Ishikawa (cell line): ENCODE measurements at regions not wholly inside any gene's neighbourhood (a gene's known extent, or its start where the extent isn't known, plus 50 kb on each side); places are given as distances from the start of the nearest gene placed in this dataset.

Source experiments
- CREB1 ChIP-seq: IDR thresholded peaks from 2 replicates; pipeline ENCODE4 v1.6.1; 2012; ENCODE audit warnings: low read depth
- EGR1 ChIP-seq: IDR thresholded peaks from 2 replicates; pipeline ENCODE4 v1.6.1; 2012
- EP300 ChIP-seq: IDR thresholded peaks from 2 replicates; pipeline ENCODE4 v1.6.1; 2012; ENCODE audit warnings: borderline replicate concordance
- NFIC ChIP-seq: IDR thresholded peaks from 2 replicates; pipeline ENCODE4 v1.6.1; 2012
- RAD21 ChIP-seq: IDR thresholded peaks from 2 replicates; pipeline ENCODE4 v1.6.1; 2012; ENCODE audit warnings: low read depth
- TCF12 ChIP-seq: IDR thresholded peaks from 2 replicates; pipeline ENCODE4 v1.6.1; 2012; ENCODE audit warnings: low read depth

DNA sequence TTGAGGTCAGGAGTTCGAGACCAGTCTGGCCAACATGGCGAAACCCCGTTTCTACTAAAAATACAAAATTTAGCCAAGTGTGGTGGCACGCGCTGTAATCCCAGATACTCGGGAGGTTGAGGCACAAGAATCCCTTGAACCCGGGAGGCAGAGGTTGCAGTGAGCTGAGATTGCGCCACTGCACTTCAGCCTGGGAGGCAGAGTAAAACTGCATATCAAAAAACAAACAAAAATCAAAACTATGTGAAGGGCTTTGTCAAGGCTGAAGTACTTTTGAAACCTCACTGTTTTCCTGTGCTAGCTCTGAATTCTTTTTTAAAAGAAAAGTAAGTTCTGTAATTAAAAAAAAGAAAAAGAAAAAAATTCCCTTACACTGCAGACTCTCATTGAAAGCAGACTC, 65.1 kb upstream of the KLF4 start:
- no peak for TF ChIP-seq EP300
- TF ChIP-seq NFIC, result no peak
- TF ChIP-seq CREB1, result no peak
- TF ChIP-seq EGR1, result no peak
- no peak for TF ChIP-seq TCF12
- no peak for TF ChIP-seq RAD21
